HG03354 (cell line): ENCODE measurements at regions not wholly inside any gene's neighbourhood (a gene's known extent, or its start where the extent isn't known, plus 50 kb on each side); places are given as distances from the start of the nearest gene placed in this dataset.

Experiments used
- ATAC-seq: cut with Tn5 transposase; IDR thresholded peaks from one replicate; pipeline ENCODE4 v1.9.1; 2021; ENCODE audit warnings: mild to moderate bottlenecking; ENCODE audit not compliant: unreplicated experiment, poor library complexity, severe bottlenecking

DNA sequence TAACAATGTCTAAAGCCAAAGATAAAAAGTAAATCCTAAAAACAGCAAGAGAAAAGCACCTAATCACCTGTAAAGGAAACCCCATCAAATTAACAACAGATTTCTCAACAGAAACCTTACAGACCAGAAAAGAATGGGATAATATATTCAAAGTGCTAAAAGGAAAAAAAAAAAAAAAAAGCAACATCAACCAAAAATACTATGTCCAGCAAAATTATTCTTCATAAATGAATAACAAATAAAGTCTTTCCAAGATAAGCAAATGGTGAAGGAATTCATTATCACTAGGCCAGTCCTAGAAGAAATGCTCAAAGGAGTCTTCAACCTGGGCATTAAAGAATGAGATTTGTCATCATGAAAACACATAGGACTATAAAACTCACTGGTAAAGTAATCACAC is 192.0 kb upstream of the UBASH3B start:
- ATAC-seq, result no peak

DNA sequence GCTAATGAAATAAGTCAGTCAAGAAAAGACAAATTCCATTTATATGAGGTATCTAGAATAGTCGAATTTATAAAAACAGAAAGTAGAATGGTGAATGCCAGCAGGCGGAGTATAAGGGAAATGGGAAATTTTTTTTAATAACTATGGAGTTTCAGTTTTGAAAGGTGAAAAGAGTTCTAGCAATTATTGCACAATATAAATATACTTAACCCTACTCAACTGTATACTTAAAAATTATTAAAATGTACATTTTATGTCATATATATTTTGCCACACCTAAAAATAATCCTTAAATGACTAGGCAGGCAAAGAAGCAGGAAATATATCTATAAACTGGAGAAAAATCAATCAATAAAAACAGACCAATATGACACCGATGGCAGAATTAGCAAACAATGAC is 196.5 kb upstream of the UBASH3B start:
- ATAC-seq, result no peak

DNA sequence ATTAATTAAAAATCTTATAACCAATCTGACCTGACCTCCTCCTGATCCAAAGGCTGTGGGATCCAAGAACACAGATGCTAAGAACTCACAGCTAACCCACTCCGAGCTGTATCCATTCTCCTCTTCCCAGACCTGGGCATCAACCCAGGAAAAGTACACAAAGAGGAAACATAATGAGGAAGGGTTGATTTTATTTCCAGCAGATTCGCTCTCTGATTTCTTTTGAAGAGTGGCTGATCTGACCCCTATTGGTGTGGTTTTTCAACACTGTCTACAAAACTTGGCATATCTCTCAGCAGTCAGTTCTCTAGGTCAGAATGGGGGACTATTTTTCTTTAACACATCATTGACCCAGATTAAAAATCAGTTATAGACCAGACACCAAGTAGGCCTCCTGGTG is 201.9 kb upstream of the UBASH3B start:
- ATAC-seq, result no peak

DNA sequence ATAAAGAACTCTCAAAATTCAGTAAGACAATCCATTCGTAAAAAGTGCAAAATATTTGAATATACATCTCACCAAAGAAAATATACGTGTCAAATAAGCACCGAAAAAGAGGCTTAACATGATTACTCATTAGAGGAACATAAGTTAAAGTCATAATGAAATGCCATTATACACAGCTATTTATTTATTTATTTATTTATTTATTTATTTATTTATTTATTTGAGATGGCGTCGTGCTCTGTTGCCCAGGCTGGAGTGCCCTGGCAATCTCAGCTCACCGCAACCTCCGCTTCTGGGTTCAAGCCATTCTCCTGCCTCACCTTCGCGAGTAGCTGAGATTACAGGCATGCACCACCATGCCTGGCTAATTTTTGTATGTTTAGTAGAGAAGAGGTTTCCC is 203.6 kb upstream of the UBASH3B start:
- ATAC-seq, result no peak

DNA sequence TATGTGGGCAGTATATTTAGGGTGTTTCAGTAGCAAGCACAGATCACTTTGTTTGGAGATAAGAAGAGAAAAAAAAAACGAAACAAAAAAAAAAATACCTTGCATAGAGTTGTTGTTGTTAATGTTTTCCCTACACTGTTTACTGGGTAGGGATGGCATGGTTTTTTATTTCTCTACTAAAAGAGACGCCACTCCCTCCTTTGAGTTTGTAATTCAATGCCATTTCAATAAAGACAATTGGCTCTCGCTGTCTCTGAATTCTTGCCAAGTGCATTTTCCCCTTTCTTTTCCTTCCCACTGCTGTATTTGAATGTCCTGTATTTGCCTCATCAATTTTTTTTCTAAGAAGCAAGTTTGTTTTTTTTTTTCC is 213.9 kb upstream of the UBASH3B start:
- ATAC-seq, result no peak

DNA sequence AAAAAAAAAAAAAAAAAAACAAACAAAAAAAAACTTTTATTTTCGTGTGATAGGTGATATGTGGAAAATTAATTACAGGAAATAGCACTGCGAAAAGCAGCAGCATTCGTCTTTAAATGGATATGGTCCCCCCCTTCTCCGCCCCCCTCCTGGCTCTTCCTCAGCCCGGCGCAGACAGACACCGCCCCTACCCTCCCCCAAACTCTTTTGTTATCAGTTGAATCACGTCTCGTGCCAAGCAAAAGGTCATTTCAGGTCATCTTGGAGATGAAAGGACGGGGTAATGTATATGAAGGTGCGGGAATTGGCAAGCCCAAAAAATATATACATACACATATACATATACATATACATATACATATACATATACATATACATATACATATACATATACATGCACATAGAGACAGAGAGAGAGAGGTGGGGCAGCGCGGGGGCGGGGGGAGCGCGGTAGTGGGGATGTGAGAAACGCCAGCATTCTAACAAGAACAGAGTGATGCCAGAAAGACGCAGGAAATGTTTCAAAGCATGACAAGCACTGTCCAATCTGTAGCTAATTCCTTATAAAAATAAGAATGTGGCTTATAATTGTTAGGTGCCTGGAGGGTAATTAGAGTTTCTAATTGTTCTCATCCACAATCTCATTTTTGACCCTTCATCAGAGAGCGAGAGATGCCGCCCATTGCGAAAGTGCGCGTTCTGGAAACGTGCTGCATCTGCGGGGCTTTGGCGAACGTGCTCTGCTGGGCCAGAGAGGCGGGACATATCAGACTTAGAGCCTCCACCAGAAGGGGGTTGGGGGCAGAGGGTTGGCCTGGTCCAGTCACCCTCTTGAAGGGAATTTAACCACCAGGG is 214.5 kb upstream of the UBASH3B start:
- ATAC-seq, result no peak

DNA sequence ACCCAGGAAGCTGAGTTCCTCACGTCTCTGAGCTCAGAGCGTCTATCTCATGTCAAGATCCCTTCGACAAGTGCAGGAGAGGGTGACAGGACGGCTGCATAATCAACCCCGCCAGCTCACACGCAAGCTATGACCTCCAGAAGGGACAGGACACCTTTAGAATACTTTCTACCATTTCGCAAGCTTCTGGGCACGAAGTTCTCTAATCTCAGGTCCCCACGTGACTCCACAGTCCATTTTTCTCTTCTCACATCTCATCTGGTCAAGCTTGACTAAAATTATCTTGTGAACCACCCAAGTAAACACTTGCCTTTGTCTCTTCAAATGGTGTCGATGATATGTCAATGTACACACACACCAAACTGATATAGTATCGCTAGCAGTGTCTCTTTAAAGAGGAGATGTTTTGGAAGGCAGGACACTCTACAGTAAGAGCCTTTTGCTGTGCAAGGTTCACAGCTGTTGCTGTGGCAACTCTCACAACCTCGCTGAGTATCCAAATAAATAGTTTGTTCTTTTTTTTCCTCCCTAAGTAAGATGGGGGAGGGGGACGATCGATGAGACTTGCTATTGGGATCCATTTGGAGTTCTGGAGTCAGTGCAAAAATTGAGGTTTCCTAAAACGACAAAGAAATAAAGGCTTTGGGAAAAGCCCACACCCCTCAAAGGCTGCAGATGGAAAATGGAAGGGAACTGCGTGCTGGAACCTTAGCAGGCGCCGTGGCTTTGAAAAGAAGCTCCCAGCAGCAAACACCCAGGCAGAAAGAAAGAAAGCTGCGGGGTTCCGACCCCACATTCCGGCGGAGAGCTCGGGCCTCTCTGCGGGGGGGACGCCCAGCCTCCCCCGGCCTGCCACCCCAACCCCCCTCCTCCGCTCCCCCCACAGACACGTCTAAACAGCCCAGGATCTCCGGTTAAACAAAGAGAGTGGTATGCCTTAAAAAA is 215.4 kb upstream of the UBASH3B start:
- ATAC-seq, result no peak

DNA sequence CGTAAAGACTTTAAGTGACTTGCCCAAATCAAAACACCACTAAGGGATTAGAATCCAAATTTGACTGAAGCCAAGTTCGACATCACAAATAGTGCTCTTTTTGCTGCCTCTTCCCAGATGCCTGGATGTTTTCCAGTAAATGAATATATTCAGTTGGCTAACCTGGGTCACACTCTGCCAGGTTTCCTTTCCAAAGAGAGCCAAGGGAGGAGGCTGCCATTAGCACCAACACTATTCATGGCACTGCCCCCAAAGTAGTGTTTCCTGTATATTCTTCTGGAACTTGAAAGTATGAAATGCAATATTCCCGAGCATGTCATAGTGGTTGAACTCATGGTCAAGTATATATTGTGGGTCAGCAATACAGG is 219.3 kb upstream of the UBASH3B start:
- ATAC-seq, result no peak

DNA sequence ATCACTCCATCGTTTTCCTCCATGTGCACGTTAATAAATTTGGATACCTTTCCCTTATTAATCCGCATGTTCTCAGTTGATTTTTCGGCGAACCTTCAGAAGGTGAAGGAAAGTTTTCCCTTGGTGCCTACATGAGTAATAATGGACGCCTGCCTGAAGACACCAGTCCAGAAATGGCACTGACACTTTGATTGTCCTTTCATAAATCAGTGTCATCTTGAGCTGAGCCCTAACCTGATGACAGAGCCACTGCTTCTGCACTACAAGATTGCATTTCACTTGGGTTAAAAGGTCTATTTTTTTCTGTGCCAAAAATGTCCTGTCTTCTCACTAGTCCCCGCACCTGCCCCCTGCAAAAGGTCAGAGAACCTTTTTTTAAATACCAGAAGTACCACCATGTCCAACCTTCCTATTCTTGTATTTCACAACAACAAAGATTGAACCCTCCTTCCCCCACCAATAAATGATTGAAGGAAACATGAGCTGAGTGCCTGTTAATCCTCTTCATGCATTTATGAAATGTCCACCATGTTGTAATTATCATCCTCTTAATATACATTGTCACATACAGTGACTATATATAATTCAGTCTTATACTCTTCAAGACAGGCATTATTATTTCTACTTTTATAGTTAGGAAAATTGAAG is 219.9 kb upstream of the UBASH3B start:
- no peak for ATAC-seq

DNA sequence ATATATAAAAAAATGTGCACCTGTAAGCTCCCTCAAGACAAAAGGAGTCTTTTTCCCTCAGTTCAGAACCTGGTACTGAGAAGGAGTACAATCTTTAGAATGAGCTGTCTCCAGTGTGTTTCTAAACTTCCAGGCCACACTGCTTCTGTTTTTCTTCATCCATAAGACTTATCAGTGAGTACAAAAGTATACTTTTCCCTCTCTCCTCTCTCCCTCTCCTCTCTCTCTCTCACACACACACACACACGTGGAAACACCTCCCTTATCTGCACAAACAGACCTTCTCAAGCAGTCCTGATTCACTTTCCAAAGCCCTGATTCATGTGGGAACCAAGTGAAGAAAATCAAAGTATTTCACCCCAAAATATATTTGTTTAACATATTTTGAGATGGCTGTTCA is 220.7 kb upstream of the UBASH3B start:
- ATAC-seq, result no peak

DNA sequence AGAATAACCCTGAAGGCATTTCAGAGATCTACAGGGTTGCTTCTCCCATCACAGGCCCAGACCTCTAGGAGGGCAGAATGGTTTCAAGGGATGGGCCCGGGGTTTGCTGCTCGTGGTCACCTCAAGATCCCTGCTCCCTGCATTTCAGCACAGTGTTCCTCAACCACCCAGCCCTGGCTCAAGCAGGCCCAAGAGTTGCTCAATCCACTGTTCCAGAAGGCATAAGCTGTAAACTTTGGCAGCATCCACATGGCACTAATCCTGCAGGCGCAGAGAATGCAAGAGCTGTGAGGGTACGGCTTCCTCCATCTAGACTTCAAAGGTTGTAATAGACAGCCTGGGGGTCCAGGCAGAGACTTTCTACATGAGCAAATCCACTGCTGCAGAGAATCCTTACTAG is 225.0 kb upstream of the UBASH3B start:
- no peak for ATAC-seq

DNA sequence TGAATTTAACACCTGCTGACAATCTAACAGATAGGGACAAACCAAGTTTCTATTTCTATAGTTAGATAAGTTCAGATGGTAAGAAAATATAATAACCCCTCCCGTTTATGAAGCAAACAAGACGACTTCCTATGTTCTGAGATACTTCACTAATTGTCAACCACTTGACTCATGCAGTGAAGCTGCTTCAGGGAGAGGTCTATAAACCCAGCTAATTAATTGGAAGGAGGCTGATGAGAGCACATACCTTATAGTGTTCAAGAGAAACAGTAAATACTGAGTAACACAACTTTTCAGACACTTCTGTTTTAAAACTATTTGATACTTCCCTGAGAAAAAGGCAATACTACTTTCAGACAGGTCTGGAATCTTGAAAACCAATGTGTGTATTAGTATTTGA is 229.4 kb upstream of the UBASH3B start:
- no peak for ATAC-seq

DNA sequence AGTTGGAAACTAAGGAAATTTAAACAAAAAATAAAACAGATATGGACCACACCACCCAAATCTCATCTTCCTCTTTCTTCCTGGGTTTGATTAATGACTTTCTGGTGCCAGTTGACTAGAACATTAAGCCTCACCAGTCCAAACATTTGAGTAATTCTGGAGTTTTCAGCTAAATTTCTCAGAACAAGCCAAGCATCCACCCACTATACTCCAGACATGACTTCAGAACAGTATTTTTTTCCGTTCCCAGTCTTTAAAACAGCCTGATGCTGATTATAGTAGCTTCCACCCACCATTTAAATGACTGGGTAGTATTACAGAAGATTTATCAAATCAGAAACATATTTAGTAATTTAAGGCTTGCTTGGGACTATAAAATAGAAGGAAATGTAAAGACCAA is 230.9 kb upstream of the UBASH3B start:
- no peak for ATAC-seq

DNA sequence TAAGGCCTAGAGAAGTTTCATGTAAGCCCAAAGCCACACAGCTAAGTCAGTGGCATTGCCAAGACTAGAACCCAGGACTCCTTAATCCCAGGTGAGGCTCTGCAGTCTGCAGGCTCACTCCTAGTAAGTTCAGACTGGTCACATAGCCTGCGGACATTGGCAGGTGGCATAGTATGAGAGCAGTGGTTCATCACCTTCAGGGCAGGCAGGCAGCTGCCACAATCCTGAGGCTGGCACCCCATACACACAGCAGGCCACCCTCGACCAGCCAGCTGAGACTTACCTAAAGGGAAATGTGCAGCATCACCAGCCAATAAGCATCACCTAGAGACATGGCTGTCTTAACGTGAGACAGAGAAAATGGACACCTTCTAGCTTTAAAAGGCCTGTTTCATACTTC is 231.6 kb upstream of the UBASH3B start:
- no peak for ATAC-seq

DNA sequence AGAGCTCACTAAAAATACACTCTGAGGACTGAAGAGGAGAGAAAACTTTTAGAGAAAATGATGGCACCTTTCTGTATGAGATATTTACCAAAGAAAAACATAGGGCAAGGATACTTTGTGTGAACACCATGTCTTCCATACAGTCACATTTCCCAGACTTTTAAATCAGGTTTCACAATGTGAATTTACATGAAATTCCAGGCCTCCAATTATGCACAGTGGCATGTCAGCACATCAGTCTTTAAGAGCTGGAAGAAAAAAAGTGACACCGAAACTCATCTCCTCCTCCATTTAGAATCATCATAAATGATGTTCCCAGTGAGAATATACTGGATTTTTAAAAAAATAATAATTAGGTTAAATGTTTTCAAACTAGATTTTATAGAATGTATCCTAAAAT is 232.2 kb upstream of the UBASH3B start:
- no peak for ATAC-seq

DNA sequence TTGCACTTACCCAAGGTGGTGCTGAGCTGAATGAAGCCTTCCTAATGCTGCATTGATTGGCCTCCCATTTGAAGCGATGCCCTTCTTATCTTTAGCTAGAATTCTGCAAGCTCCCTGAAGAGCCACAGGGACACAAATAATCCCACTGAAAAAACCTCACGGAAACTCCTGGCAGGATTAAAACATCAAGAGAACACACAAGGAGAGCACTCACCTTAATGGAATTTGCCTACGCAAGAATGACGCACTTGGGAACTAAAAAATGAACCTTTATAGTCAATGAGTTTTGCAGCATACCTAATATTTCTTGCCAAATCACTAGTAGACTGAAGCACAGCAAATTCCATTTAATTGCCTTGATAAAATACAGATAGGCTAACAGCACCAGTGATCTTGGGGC is 232.8 kb upstream of the UBASH3B start:
- no peak for ATAC-seq

DNA sequence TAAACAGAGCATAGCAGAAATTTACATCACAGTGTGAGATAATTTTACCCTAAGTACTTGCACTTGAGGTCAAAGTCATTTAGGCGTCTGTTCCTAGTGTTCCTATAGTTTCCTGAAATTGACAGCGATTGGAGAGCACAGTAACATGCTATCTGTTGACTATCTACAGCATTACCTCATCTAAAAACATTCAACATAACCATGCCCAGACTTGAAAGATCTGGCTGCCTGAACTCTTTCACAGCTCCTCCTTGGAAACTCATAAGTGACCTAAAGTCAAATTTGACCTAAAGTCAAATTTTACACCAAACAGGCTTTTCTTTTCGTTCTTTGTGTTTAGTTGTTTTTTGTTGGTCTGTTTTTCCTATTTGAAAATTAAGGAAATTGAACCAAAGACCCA is 233.8 kb upstream of the UBASH3B start:
- no peak for ATAC-seq

DNA sequence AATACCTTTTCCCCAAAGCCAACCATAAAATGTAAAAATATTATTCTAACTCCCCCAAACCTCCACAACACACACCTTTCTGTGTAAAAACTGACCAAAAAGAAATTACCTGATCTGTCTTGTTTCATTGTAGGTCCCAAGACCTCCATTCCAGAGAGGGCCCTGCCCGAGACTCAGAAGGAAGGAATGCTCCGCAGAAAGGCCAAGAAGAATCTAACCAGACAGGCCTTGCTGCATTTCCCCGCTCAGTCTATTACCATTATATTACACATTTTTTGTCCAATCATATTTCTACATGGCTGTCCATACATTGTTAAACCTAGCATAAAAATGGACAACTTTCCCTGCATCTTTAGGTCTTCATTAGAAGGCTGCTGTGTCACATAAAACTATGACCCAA is 237.5 kb upstream of the UBASH3B start:
- no peak for ATAC-seq

DNA sequence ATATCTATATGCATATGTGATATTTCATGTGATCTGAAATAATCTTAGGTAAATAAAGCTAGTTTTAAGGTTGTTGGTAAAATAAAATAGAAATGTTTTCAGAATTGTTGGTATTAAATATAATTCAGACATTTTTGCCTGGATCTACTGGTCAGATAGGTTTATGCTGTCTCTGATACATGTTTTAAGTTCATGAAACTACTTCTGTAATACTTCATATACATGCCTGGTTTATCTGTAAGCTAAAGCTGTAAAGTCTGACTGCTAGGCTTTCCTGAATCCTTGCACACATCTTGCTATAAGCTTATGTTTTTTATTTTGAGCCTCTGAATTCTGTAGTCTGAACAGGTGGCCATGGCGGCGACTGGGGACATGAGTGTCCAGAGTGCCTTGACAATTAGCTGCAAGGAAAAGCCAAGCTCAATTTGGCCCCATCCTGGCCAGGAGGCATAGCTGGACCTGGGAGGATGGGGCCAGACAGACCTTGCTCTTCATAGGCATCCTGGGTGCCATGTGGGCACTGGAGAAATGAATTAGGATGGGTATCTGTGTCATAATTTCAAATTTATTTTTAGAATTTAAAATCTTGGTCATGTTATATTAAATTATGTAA is 241.0 kb upstream of the UBASH3B start:
- ATAC-seq, result no peak

DNA sequence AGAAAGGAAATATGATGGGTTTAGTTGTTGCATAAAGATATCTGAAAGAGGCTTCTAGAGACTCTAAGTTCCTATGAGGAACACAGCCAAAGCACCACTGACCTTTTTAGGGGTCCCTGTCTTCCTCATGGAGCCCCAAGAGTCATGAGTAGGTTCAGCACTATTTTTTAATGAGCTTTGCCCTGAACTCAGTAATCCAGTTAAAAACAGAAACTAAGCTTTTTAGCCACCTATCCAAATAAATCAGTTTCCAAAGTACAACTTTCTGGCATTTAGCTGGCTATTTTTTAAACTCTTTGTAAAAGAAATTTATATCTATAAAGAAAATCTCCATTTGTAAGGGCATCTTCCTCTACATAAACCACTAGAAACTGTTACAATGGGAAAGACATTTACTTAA is 241.8 kb upstream of the UBASH3B start:
- no peak for ATAC-seq
